KG1 (cell line): ENCODE measurements at regions not wholly inside any gene's neighbourhood (a gene's known extent, or its start where the extent isn't known, plus 50 kb on each side); places are given as distances from the start of the nearest gene placed in this dataset.
"Not testable (repeated sequence)": the region's sequence is repeated elsewhere in the genome, so short reads cannot be mapped to it uniquely, and the experiment has no call there.

ENCODE experiments used
- DNase-seq: peaks from one replicate; lab custom pipeline; 2025; lab: John Stamatoyannopoulos, UW

- DNase-seq: no peak
Observed at GRCh38 chr1:208347191-208347590, 103.0 kb upstream of the PLXNA2 start.

- DNase-seq: no peak
Observed at GRCh38 chr1:208349694-208350330, 105.6 kb upstream of the PLXNA2 start.

GRCh38 chr1:208350815-208351214, 106.6 kb upstream of the PLXNA2 start:
- DNase-seq: no peak

- no peak for DNase-seq
Observed at GRCh38 chr1:208351838-208352237, 107.7 kb upstream of the PLXNA2 start.

- not testable (repeated sequence) for DNase-seq
Observed at GRCh38 chr1:208353797-208354196, 109.6 kb upstream of the PLXNA2 start.

GRCh38 chr1:208357644-208358507, 113.7 kb upstream of the PLXNA2 start:
- no peak for DNase-seq

- no peak for DNase-seq
Observed at GRCh38 chr1:208358651-208359050, 114.5 kb upstream of the PLXNA2 start.

GRCh38 chr1:208362011-208362410, 117.8 kb upstream of the PLXNA2 start:
- DNase-seq: no peak

- no peak for DNase-seq
Observed at GRCh38 chr1:208366559-208366958, 122.4 kb upstream of the PLXNA2 start.

GRCh38 chr1:208369045-208369444, 124.9 kb upstream of the PLXNA2 start:
- DNase-seq: no peak

- DNase-seq: no peak
Observed at GRCh38 chr1:208369658-208370057, 125.5 kb upstream of the PLXNA2 start.

GRCh38 chr1:208374391-208374941, 130.3 kb upstream of the PLXNA2 start:
- DNase-seq: no peak

GRCh38 chr1:208381481-208381880, 137.3 kb upstream of the PLXNA2 start:
- no peak for DNase-seq

- DNase-seq: no peak
Observed at GRCh38 chr1:208387908-208388811, 144.0 kb upstream of the PLXNA2 start.

- no peak for DNase-seq
Observed at GRCh38 chr1:208393416-208393815, 149.2 kb upstream of the PLXNA2 start.

- DNase-seq: no peak
Observed at GRCh38 chr1:208393826-208394225, 149.6 kb upstream of the PLXNA2 start.

GRCh38 chr1:208397286-208397685, 153.1 kb upstream of the PLXNA2 start:
- no peak for DNase-seq

GRCh38 chr1:208405014-208405413, 160.8 kb upstream of the PLXNA2 start:
- no peak for DNase-seq

- DNase-seq: no peak
Observed at GRCh38 chr1:208409176-208409575, 165.0 kb upstream of the PLXNA2 start.

- DNase-seq: no peak
Observed at GRCh38 chr1:208410409-208410808, 166.2 kb upstream of the PLXNA2 start.

- DNase-seq: no peak
Observed at GRCh38 chr1:208413006-208413405, 168.8 kb upstream of the PLXNA2 start.

GRCh38 chr1:208418667-208419066, 174.5 kb upstream of the PLXNA2 start:
- no peak for DNase-seq
